ENCODE measurements at regions not wholly inside any gene's neighbourhood (a gene's known extent, or its start where the extent isn't known, plus 50 kb on each side); places are given as distances from the start of the nearest gene placed in this dataset.
"Not testable (repeated sequence)": the region's sequence is repeated elsewhere in the genome, so short reads cannot be mapped to it uniquely, and the experiment has no call there.

- H3K4me1 ChIP-seq (ENCODE audit: control insufficient read depth, insufficient read depth, low read length): no peaks in the 10 kb centered on the region
- H3K9ac ChIP-seq (ENCODE audit: low read length): no peak overlapping the region
- H3K27me3 ChIP-seq (ENCODE audit: control insufficient read depth, insufficient read depth, low read length): no peaks in the 10 kb centered on the region
- H3K9me3 ChIP-seq (ENCODE audit: control insufficient read depth, insufficient read depth, low read depth, low read length): no peaks in the 10 kb centered on the region
- H3K27ac ChIP-seq (ENCODE audit: low read depth, low read length): no peak overlapping the region
- H3K36me3 ChIP-seq (ENCODE audit: control insufficient read depth, insufficient read depth, low read length): no peaks in the 10 kb centered on the region
- no peak overlapping the region for H3K4me3 ChIP-seq (ENCODE audit: low read depth, low read length)
Observed at GRCh38 chr15:91356083-91356482, 256.0 kb downstream of the SV2B start.

- no peak overlapping the region for H3K27ac ChIP-seq (ENCODE audit: low read depth, low read length)
- no peaks in the 10 kb centered on the region for H3K27me3 ChIP-seq (ENCODE audit: control insufficient read depth, insufficient read depth, low read length)
Observed at GRCh38 chr15:91357011-91357410, 257.0 kb downstream of the SV2B start.

GRCh38 chr15:91357486-91357885 is 257.4 kb downstream of the SV2B start:
- H3K4me3 ChIP-seq (ENCODE audit: low read depth, low read length): no peak overlapping the region
- no peaks in the 10 kb centered on the region for H3K27me3 ChIP-seq (ENCODE audit: control insufficient read depth, insufficient read depth, low read length)
- H3K4me1 ChIP-seq (ENCODE audit: control insufficient read depth, insufficient read depth, low read length): no peaks in the 10 kb centered on the region
- H3K27ac ChIP-seq (ENCODE audit: low read depth, low read length): no peak overlapping the region
- H3K9me3 ChIP-seq (ENCODE audit: control insufficient read depth, insufficient read depth, low read depth, low read length): no peaks in the 10 kb centered on the region
- H3K36me3 ChIP-seq (ENCODE audit: control insufficient read depth, insufficient read depth, low read length): no peaks in the 10 kb centered on the region
- no peak overlapping the region for H3K9ac ChIP-seq (ENCODE audit: low read length)

More at GRCh38 chr15:91357011-91357410, 257.0 kb downstream of the SV2B start:
- Histone ChIP-seq H3K36me3 (ENCODE audit: control insufficient read depth, insufficient read depth, low read length) (no peaks in the 10 kb centered on the region), H3K9ac (ENCODE audit: low read length) (no peak overlapping the region), H3K4me1 (ENCODE audit: control insufficient read depth, insufficient read depth, low read length) (no peaks in the 10 kb centered on the region), H3K9me3 (ENCODE audit: control insufficient read depth, insufficient read depth, low read depth, low read length) (no peaks in the 10 kb centered on the region), H3K4me3 (ENCODE audit: low read depth, low read length) (no peak overlapping the region)

- H3K4me1 ChIP-seq (ENCODE audit: control insufficient read depth, insufficient read depth, low read length): no peaks in the 10 kb centered on the region
- H3K9me3 ChIP-seq (ENCODE audit: control insufficient read depth, insufficient read depth, low read depth, low read length): no peaks in the 10 kb centered on the region
- H3K36me3 ChIP-seq (ENCODE audit: control insufficient read depth, insufficient read depth, low read length): no peaks in the 10 kb centered on the region
- no peak overlapping the region for H3K4me3 ChIP-seq (ENCODE audit: low read depth, low read length)
- no peaks in the 10 kb centered on the region for H3K27me3 ChIP-seq (ENCODE audit: control insufficient read depth, insufficient read depth, low read length)
- H3K27ac ChIP-seq (ENCODE audit: low read depth, low read length): no peak overlapping the region
- no peak overlapping the region for H3K9ac ChIP-seq (ENCODE audit: low read length)
Observed at GRCh38 chr15:91358405-91358804, 258.3 kb downstream of the SV2B start.

GRCh38 chr15:91361696-91362095 is 261.6 kb downstream of the SV2B start:
- H3K36me3 ChIP-seq (ENCODE audit: control insufficient read depth, insufficient read depth, low read length); H3K4me3 ChIP-seq (ENCODE audit: low read depth, low read length); H3K9ac ChIP-seq (ENCODE audit: low read length); H3K4me1 ChIP-seq (ENCODE audit: control insufficient read depth, insufficient read depth, low read length); H3K27ac ChIP-seq (ENCODE audit: low read depth, low read length); H3K9me3 ChIP-seq (ENCODE audit: control insufficient read depth, insufficient read depth, low read depth, low read length); H3K27me3 ChIP-seq (ENCODE audit: control insufficient read depth, insufficient read depth, low read length): not testable (repeated sequence)

GRCh38 chr15:91366111-91366510 is 266.1 kb downstream of the SV2B start:
- Histone ChIP-seq H3K36me3 (ENCODE audit: control insufficient read depth, insufficient read depth, low read length) (no peaks in the 10 kb centered on the region), H3K4me3 (ENCODE audit: low read depth, low read length) (no peak overlapping the region), H3K9me3 (ENCODE audit: control insufficient read depth, insufficient read depth, low read depth, low read length) (peaks cover 10% of the 10 kb centered on the region; the same call in 1 of the 2 replicates), H3K27ac (ENCODE audit: low read depth, low read length) (no peak overlapping the region), H3K4me1 (ENCODE audit: control insufficient read depth, insufficient read depth, low read length) (0 out of 2 replicates have a peak, but pooled peaks cover 4% of the 10 kb centered on the region), H3K9ac (ENCODE audit: low read length) (no peak overlapping the region), H3K27me3 (ENCODE audit: control insufficient read depth, insufficient read depth, low read length) (no peaks in the 10 kb centered on the region)

GRCh38 chr15:91368611-91369010 is 268.6 kb downstream of the SV2B start:
- Histone ChIP-seq H3K9ac (ENCODE audit: low read length) (no peak overlapping the region), H3K4me3 (ENCODE audit: low read depth, low read length) (no peak overlapping the region), H3K27me3 (ENCODE audit: control insufficient read depth, insufficient read depth, low read length) (no peaks in the 10 kb centered on the region), H3K27ac (ENCODE audit: low read depth, low read length) (no peak overlapping the region), H3K9me3 (ENCODE audit: control insufficient read depth, insufficient read depth, low read depth, low read length) (peaks cover 13% of the 10 kb centered on the region), H3K36me3 (ENCODE audit: control insufficient read depth, insufficient read depth, low read length) (no peaks in the 10 kb centered on the region), H3K4me1 (ENCODE audit: control insufficient read depth, insufficient read depth, low read length) (0 out of 2 replicates have a peak, but pooled peaks cover 4% of the 10 kb centered on the region)

- Histone ChIP-seq H3K4me1 (ENCODE audit: control insufficient read depth, insufficient read depth, low read length) (0 out of 2 replicates have a peak, but pooled peaks cover 4% of the 10 kb centered on the region), H3K9me3 (ENCODE audit: control insufficient read depth, insufficient read depth, low read depth, low read length) (peaks cover 16% of the 10 kb centered on the region), H3K36me3 (ENCODE audit: control insufficient read depth, insufficient read depth, low read length) (no peaks in the 10 kb centered on the region), H3K27ac (ENCODE audit: low read depth, low read length) (no peak overlapping the region), H3K9ac (ENCODE audit: low read length) (no peak overlapping the region), H3K27me3 (ENCODE audit: control insufficient read depth, insufficient read depth, low read length) (no peaks in the 10 kb centered on the region), H3K4me3 (ENCODE audit: low read depth, low read length) (no peak overlapping the region)
Observed at GRCh38 chr15:91369823-91370222, 269.8 kb downstream of the SV2B start.

- not testable (repeated sequence) for H3K9ac ChIP-seq (ENCODE audit: low read length); H3K27ac ChIP-seq (ENCODE audit: low read depth, low read length); H3K36me3 ChIP-seq (ENCODE audit: control insufficient read depth, insufficient read depth, low read length); H3K27me3 ChIP-seq (ENCODE audit: control insufficient read depth, insufficient read depth, low read length); H3K4me1 ChIP-seq (ENCODE audit: control insufficient read depth, insufficient read depth, low read length); H3K4me3 ChIP-seq (ENCODE audit: low read depth, low read length)
- H3K9me3 ChIP-seq (ENCODE audit: control insufficient read depth, insufficient read depth, low read depth, low read length): peaks cover 12% of the 10 kb centered on the region
Observed at GRCh38 chr15:91371345-91371744, 271.3 kb downstream of the SV2B start.

GRCh38 chr15:91374336-91374735 is 274.3 kb downstream of the SV2B start:
- H3K9me3 ChIP-seq (ENCODE audit: control insufficient read depth, insufficient read depth, low read depth, low read length): peaks cover 10% of the 10 kb centered on the region
- no peaks in the 10 kb centered on the region for H3K4me1 ChIP-seq (ENCODE audit: control insufficient read depth, insufficient read depth, low read length)
- H3K36me3 ChIP-seq (ENCODE audit: control insufficient read depth, insufficient read depth, low read length): no peaks in the 10 kb centered on the region
- no peaks in the 10 kb centered on the region; the same call in 1 of the 2 replicates for H3K27me3 ChIP-seq (ENCODE audit: control insufficient read depth, insufficient read depth, low read length)
- H3K27ac ChIP-seq (ENCODE audit: low read depth, low read length): no peak overlapping the region
- H3K9ac ChIP-seq (ENCODE audit: low read length): no peak overlapping the region
- no peak overlapping the region for H3K4me3 ChIP-seq (ENCODE audit: low read depth, low read length)

- Histone ChIP-seq H3K36me3 (ENCODE audit: control insufficient read depth, insufficient read depth, low read length) (no peaks in the 10 kb centered on the region), H3K27ac (ENCODE audit: low read depth, low read length) (no peak overlapping the region), H3K4me3 (ENCODE audit: low read depth, low read length) (no peak overlapping the region), H3K9ac (ENCODE audit: low read length) (no peak overlapping the region), H3K9me3 (ENCODE audit: control insufficient read depth, insufficient read depth, low read depth, low read length) (peaks cover 19% of the 10 kb centered on the region), H3K4me1 (ENCODE audit: control insufficient read depth, insufficient read depth, low read length) (no peaks in the 10 kb centered on the region), H3K27me3 (ENCODE audit: control insufficient read depth, insufficient read depth, low read length) (no peaks in the 10 kb centered on the region; the same call in 1 of the 2 replicates)
Observed at GRCh38 chr15:91376038-91376437, 276.0 kb downstream of the SV2B start.

GRCh38 chr15:91380114-91380513 is 280.1 kb downstream of the SV2B start:
- Histone ChIP-seq H3K4me1 (ENCODE audit: control insufficient read depth, insufficient read depth, low read length) (peaks cover 8% of the 10 kb centered on the region; the same call in 1 of the 2 replicates), H3K27me3 (ENCODE audit: control insufficient read depth, insufficient read depth, low read length) (no peaks in the 10 kb centered on the region; the same call in 1 of the 2 replicates), H3K9ac (ENCODE audit: low read length) (no peak overlapping the region), H3K36me3 (ENCODE audit: control insufficient read depth, insufficient read depth, low read length) (no peaks in the 10 kb centered on the region), H3K27ac (ENCODE audit: low read depth, low read length) (no peak overlapping the region), H3K4me3 (ENCODE audit: low read depth, low read length) (no peak overlapping the region), H3K9me3 (ENCODE audit: control insufficient read depth, insufficient read depth, low read depth, low read length) (peaks cover 11% of the 10 kb centered on the region)

All from HUES6 (cell line).